NCI-H1105 treated with DMSO at 0.1 percent for 48 hours (cell line): ENCODE measurements at regions not wholly inside any gene's neighbourhood (a gene's known extent, or its start where the extent isn't known, plus 50 kb on each side); places are given as distances from the start of the nearest gene placed in this dataset.

Source experiments
- DNase-seq: peaks from one replicate; lab custom pipeline; 2025; lab: John Stamatoyannopoulos, UW

DNA sequence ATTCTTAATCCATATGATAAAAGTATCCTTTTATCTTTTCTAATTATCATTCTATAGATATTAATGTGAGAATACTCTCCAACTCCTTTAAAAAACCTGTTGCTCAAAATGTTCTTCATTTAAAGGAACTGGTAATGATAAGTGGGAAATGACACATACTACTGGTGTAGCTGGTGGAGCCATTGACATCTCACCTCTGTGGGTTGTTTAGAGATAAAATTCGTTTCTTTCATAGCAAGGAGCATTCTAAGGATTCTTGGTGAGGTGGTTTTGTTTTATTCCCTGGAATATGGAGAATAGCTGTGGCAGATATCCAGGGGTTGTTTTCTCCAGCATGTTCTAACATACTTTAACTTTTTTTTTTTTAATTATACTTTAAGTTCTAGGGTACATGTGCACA, 299.8 kb upstream of the THBS1 start:
- DNase-seq, result no peak

- DNase-seq, result no peak
These were observed 298.1 kb upstream of the THBS1 start for GRCh38 chr15:39282663-39283208.

DNA sequence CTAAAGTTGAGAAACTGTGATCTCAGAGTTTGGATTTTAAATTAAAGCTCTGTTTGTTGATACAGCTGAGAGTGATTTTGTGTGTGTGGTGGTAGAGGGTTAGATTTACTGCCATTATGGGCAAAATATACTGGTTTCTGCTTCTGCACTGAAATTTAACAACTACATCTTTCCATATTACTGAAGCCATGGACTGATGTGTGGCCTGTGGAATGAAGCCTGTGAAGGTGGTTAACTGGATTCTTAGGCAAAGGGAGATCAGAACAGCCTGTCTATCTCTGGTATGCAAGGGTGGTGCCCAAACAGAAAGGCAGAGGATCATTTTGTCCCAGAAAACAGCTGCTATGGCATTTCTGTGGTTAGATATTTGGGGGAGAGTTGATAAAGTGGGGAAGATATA, 297.3 kb upstream of the THBS1 start:
- no peak for DNase-seq

DNA sequence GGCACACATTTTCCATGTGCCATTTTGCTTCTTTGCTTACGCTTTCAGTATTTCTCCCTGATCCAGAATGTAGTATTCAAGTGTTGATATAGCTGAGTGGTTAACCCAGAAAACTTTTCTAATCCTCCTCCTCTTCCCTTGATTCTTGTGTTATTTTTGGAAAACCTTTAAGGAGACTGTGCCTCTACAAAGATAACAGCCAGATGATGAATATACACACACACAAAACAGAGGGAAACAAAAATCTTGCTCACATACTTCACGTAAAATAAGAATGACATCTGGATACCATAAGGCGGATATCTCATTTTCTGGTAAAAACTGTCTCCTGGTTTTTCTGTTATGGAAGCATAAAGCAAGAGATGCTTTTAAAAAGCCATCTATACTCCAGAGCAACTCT, 295.8 kb upstream of the THBS1 start:
- DNase-seq, result no peak

- no peak for DNase-seq
These were observed 295.2 kb upstream of the THBS1 start for GRCh38 chr15:39285663-39286062.

- DNase-seq, result no peak
These were observed 294.2 kb upstream of the THBS1 start for GRCh38 chr15:39286706-39287105.

GRCh38 chr15:39287322-39288195, 293.3 kb upstream of the THBS1 start:
- no peak for DNase-seq

DNA sequence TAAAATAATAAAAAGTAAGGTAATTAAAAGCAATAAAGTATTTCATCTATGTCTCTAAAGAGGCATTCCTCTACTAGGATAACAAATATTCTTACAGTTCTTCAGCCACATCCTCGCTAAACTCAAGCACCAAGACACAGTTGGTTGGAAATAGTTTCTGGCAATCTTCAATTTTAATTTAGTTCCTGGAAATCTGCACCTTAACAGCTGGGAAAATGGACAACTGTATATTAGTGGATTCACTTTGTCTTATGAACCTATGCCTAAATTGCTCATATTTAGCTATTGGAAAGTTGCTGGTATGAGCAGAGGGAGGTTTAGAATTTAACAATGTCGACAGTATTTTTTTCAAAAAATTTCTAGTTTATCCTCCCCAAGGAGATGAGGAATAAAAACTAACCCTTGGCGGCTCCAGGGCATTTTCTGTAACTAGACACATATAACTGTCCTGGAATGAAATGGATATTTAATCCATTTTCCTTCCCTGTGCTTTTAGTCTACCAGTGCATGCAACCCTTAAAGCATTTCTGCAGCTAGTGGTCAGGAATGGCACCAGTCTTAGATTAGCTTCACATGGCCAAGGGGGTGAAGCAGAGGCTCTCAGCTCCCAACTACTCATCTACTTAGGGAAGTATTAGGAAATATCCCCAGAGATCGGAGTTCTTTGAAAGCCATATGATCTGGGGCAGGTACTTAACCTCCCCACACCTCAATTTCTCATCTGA, 290.0 kb upstream of the THBS1 start:
- DNase-seq, result no peak

GRCh38 chr15:39291690-39292089, 289.2 kb upstream of the THBS1 start:
- DNase-seq, result no peak

DNA sequence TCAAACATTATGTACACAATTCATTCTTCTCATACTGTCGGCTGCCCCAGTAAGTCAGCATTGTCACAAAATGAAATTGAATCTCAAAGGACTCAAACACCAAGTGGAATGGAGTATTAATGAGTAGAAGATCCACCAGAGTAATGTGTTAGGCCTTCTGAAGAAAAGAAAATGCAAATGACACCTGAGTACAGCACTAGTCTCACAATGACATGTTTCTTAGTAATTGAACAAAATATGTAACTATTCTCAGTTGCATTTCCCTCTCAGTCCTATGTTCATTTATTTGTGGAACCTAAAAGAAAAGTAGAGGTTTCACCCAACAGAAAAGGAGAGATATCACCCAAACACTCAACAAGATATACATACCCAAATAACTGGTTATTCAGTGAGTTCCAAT, 283.9 kb upstream of the THBS1 start:
- no peak for DNase-seq

- DNase-seq, result no peak
These were observed 282.5 kb upstream of the THBS1 start for GRCh38 chr15:39298271-39298962.

DNA sequence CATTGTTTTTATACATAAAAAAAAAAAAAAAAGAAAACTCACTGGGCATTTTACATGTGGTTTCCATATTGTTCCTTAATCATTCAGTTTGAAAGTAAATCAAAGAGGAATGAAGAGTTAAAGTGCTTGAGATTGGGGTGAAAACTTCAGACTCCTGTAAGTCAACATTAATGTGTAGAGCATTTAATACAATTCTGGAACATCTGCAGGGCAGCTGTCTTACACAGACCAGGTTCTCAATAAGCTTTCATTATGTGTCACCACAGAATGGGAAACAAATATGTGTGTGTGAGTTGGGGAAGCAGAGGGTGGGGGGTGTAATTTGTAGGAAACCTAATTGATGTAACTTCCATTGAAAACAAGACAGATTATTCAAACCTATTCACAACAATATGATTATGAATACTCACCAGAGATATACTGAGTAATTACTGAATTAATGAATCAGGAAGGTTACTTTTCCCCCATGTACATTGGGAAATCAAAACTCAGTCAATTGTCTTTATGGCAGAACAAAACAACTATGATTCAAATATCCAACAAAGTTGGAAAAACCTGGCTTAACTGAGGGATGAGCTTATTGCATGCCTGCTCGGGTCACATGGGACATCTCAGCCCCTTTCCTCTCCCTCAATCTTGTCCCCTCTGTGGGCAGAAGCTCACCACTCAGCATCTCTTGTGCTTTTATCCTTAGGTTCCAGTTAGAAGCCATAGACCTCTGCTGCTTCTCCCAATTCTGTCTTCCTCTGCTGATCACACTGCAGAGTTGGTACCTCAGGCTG, 281.2 kb upstream of the THBS1 start:
- DNase-seq, result no peak

GRCh38 chr15:39300451-39301153, 280.3 kb upstream of the THBS1 start:
- no peak for DNase-seq

DNA sequence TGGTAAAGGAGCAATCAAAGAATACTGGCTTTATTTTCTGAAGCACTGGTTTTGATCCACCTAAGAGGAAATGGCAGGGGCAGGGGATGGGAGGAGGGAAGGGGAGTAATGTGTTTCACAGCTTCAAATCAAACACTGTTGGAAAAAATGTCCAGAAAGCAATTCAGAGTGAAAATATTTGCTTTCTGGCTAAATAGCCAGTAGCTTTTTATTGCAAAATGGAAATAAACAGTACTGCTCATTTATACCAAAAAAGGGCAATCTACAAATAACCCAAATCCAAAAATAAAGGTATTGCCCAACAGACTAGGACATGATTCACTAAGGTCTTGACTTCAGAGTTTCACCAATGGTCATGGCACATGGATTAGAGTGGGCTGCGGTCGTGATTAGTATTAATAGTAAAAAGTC, 279.3 kb upstream of the THBS1 start:
- no peak for DNase-seq

GRCh38 chr15:39302936-39303335, 277.9 kb upstream of the THBS1 start:
- no peak for DNase-seq

- DNase-seq, result no peak
These were observed 276.6 kb upstream of the THBS1 start for GRCh38 chr15:39304201-39304841.

DNA sequence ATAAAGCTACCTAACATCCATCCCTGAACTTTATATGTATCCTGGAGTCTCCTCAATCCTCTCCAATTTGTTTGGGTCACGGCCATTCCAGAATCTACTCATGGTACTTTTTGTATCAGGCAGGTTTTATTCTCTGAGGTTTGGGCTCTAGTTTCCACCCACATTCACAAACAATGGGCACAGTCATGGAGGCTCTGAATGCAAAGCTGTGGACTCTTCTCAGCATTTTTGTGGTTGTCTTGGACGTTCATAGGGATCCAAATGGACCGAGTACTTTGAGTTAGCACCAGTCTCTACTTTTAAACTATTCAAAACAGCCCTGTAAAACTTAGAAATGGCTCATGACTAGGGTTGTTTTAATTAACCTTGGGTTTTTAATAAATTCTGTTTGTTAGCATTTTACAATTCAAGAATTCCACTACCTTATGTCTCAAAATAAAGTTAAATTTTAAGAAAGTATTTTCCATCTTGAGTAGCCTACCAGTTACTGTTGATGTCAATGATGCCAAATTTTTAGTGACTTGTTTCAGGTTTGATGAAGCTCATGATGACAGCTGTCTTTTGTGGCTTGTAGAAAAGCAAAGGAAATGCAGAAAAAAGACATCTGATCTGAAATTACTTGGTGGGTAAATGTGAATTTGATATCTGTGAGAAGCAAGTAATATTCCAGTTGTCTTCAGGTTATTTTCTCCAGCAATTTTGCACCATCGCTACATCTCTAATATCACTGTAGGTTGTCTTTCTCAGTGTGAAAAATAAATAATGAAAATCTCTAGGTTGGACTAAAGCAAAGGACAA, 275.7 kb upstream of the THBS1 start:
- no peak for DNase-seq

GRCh38 chr15:39310633-39311032, 270.2 kb upstream of the THBS1 start:
- no peak for DNase-seq

DNA sequence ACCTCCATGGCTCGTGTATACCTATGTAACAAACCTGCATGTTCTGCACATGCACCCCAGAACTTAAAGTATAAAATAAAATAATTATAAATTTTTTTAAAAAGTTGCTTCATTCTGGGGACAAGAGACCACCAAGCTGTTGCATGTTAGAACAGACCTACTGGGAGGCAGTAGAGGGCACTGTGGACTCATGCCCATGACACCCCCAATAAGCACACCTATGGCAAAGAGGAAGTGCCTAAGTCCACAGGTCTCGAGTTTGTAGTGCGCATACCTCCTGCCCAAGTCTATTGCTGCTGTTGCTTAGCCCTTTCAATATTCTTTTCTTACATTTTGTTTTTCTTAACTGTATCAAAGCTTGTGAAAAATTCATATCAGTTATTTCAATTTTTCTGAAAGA, 267.9 kb upstream of the THBS1 start:
- peak; percentile 2 for DNase-seq

DNA sequence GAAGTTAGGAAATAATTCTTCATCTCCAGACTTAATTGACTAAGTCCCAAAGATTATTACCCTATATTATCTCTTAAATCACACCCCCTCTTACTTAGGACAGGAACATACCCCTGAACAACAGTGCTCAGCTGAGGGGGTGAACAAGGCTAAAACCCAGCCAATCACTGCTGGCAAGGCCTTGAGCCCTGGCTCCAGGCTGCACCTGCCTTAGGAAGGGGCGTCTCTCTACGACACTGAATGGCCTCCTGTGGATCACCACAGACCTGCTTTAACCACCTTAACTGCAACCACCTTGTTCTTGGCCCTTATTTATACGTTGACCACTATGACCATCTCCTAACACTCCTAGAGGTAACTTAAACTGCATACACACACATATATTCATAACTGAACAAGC, 267.4 kb upstream of the THBS1 start:
- no peak for DNase-seq
